ENCODE measurements at regions not wholly inside any gene's neighbourhood (a gene's known extent, or its start where the extent isn't known, plus 50 kb on each side); places are given as distances from the start of the nearest gene placed in this dataset.

DNA sequence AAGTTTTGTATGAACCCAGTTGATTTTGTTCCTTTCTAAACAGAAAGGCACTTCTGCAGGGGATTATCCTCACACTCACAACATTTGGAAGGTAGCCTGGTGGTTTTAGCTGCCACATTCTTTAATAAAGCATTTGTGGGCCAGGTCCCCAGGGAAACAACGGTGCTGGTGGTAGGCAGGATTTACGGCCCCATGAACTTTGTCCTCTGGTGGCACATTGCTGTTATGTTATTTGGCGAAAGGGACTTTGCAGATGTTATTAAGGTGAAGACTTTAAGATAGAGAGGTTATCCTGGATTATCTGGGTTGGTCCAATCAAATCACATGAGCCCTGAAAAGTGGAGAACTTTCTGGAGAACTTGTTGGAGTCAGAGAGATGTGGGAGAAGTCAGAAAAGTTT, 86.3 kb upstream of the C9orf72 start:
- TF ChIP-seq, protein P1, sequence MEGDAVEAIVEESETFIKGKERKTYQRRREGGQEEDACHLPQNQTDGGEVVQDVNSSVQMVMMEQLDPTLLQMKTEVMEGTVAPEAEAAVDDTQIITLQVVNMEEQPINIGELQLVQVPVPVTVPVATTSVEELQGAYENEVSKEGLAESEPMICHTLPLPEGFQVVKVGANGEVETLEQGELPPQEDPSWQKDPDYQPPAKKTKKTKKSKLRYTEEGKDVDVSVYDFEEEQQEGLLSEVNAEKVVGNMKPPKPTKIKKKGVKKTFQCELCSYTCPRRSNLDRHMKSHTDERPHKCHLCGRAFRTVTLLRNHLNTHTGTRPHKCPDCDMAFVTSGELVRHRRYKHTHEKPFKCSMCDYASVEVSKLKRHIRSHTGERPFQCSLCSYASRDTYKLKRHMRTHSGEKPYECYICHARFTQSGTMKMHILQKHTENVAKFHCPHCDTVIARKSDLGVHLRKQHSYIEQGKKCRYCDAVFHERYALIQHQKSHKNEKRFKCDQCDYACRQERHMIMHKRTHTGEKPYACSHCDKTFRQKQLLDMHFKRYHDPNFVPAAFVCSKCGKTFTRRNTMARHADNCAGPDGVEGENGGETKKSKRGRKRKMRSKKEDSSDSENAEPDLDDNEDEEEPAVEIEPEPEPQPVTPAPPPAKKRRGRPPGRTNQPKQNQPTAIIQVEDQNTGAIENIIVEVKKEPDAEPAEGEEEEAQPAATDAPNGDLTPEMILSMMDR (IDR thresholded peaks at IDR 0.05; ENCODE audit: low read depth, low read length), result no peak
- TF ChIP-seq EZH2phosphoT487 (IDR thresholded peaks at IDR 0.05; ENCODE audit: low read depth), result no peak
